ENCODE measurements at regions not wholly inside any gene's neighbourhood (a gene's known extent, or its start where the extent isn't known, plus 50 kb on each side); places are given as distances from the start of the nearest gene placed in this dataset.

GRCh38 chr16:72264771-72265170 is 92.8 kb upstream of the PMFBP1 start:
- H4K20me1 ChIP-seq (ENCODE audit: control insufficient read depth, insufficient read depth, low read depth, low read length), result no peaks in the 10 kb centered on the region
- H3K79me2 ChIP-seq (ENCODE audit: control insufficient read depth, low read length), result no peaks in the 10 kb centered on the region
- H3K27ac ChIP-seq (ENCODE audit: low read depth, low read length), result no peak overlapping the region
- no peaks in the 10 kb centered on the region for H3K9me3 ChIP-seq (ENCODE audit: control insufficient read depth, insufficient read depth, low read length)
- TF ChIP-seq CTCF (IDR thresholded peaks at IDR 0.05; ENCODE audit: low read depth, low read length, poor library complexity, severe bottlenecking), result no peak
- no peak for TF ChIP-seq EZH2phosphoT487 (IDR thresholded peaks at IDR 0.05; ENCODE audit: borderline replicate concordance, low read length)
- no peaks in the 10 kb centered on the region for H3F3A ChIP-seq (ENCODE audit: control insufficient read depth, insufficient read depth)
- H3K27me3 ChIP-seq (ENCODE audit: control insufficient read depth, low read length), result no peaks in the 10 kb centered on the region
- no peak overlapping the region for H3K4me2 ChIP-seq (ENCODE audit: low read length)
- H3K36me3 ChIP-seq (ENCODE audit: control insufficient read depth, low read length), result no peaks in the 10 kb centered on the region
- H3K9me2 ChIP-seq (replicated peaks; ENCODE audit: control insufficient read depth, low read length), result no peaks in the 10 kb centered on the region
- no peaks in the 10 kb centered on the region for H3K4me1 ChIP-seq (ENCODE audit: control insufficient read depth, low read length)
- no peak overlapping the region for H3K4me3 ChIP-seq (ENCODE audit: low read length)

GRCh38 chr16:72262711-72263110 is 90.8 kb upstream of the PMFBP1 start:
- Histone ChIP-seq H4K20me1 (ENCODE audit: control insufficient read depth, insufficient read depth, low read depth, low read length) (no peaks in the 10 kb centered on the region), H3F3A (ENCODE audit: control insufficient read depth, insufficient read depth) (no peaks in the 10 kb centered on the region), H3K36me3 (ENCODE audit: control insufficient read depth, low read length) (no peaks in the 10 kb centered on the region), H3K4me2 (ENCODE audit: low read length) (no peak overlapping the region), H3K79me2 (ENCODE audit: control insufficient read depth, low read length) (no peaks in the 10 kb centered on the region), H3K27ac (ENCODE audit: low read depth, low read length) (no peak overlapping the region), H3K27me3 (ENCODE audit: control insufficient read depth, low read length) (no peaks in the 10 kb centered on the region), H3K9me3 (ENCODE audit: control insufficient read depth, insufficient read depth, low read length) (no peaks in the 10 kb centered on the region), H3K4me3 (ENCODE audit: low read length) (no peak overlapping the region), H3K9me2 (replicated peaks; ENCODE audit: control insufficient read depth, low read length) (no peaks in the 10 kb centered on the region), H3K4me1 (ENCODE audit: control insufficient read depth, low read length) (no peaks in the 10 kb centered on the region)
- TF ChIP-seq EZH2phosphoT487 (IDR thresholded peaks at IDR 0.05; ENCODE audit: borderline replicate concordance, low read length) (no peak), CTCF (IDR thresholded peaks at IDR 0.05; ENCODE audit: low read depth, low read length, poor library complexity, severe bottlenecking) (no peak)

- Histone ChIP-seq H3K27ac (ENCODE audit: low read depth, low read length) (no peak overlapping the region), H3K4me1 (ENCODE audit: control insufficient read depth, low read length) (no peaks in the 10 kb centered on the region)
These were observed 89.2 kb upstream of the PMFBP1 start for GRCh38 chr16:72261127-72261526.

More at GRCh38 chr16:72261127-72261526, 89.2 kb upstream of the PMFBP1 start:
- Histone ChIP-seq H3K4me2 (ENCODE audit: low read length) (no peak overlapping the region), H3K27me3 (ENCODE audit: control insufficient read depth, low read length) (no peaks in the 10 kb centered on the region), H3K79me2 (ENCODE audit: control insufficient read depth, low read length) (no peaks in the 10 kb centered on the region), H3F3A (ENCODE audit: control insufficient read depth, insufficient read depth) (no peaks in the 10 kb centered on the region), H3K36me3 (ENCODE audit: control insufficient read depth, low read length) (no peaks in the 10 kb centered on the region), H3K9me2 (replicated peaks; ENCODE audit: control insufficient read depth, low read length) (no peaks in the 10 kb centered on the region), H3K4me3 (ENCODE audit: low read length) (no peak overlapping the region), H3K9me3 (ENCODE audit: control insufficient read depth, insufficient read depth, low read length) (no peaks in the 10 kb centered on the region), H4K20me1 (ENCODE audit: control insufficient read depth, insufficient read depth, low read depth, low read length) (no peaks in the 10 kb centered on the region)
- TF ChIP-seq CTCF (IDR thresholded peaks at IDR 0.05; ENCODE audit: low read depth, low read length, poor library complexity, severe bottlenecking), result no peak
- no peak for TF ChIP-seq EZH2phosphoT487 (IDR thresholded peaks at IDR 0.05; ENCODE audit: borderline replicate concordance, low read length)

All from DOHH2 (cell line).